Inflammatory macrophage treated with lipopolysaccharide for 1 hour (primary cell): ENCODE measurements at regions not wholly inside any gene's neighbourhood (a gene's known extent, or its start where the extent isn't known, plus 50 kb on each side); places are given as distances from the start of the nearest gene placed in this dataset.
"Not testable (repeated sequence)": the region's sequence is repeated elsewhere in the genome, so short reads cannot be mapped to it uniquely, and the experiment has no call there.

Experiments used
- DNase-seq, 2 donors: peaks; one replicate each; pipeline ENCODE4 v3.0.0-alpha.2; 2020 to 2022

DNA sequence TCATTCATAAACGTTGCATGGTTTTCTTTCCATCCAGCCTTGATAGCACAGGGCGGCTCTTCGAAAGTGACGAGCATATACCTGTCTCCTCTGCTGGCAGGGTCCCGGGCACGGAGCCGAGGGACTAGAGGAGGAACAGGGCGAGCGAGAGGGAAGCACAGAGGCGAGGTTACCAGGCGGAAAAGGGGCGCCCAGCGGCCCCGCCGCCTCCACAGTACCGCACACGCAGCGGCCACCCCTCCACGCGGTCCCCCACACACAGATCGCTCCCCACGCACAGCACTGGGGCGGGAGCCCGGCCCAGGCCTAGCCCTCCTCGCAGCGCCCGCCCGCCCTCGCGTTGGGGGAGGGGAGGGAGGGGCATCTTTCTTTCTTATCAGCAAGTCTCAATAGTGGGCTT, 296.6 kb upstream of the DAB2 start:
- no peak for DNase-seq

DNA sequence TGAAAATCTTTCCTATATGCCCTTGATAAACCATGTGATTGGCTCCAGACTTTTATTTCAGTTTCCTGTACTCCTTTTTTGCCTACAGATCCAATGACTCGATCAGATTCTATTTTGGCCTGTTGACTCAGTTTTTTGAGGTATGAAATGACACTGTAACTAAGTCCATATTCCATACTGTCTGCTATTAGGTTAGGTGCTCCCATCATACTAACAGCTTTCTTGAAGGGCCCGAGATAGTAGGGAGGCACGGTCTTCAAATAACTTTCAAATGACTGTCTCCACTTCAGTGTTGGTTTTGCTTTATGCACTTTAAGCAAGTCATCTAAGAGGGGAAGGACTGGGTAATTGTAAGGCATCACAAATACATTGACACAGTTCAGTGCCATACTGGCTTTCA, 295.4 kb upstream of the DAB2 start:
- no peak for DNase-seq

DNA sequence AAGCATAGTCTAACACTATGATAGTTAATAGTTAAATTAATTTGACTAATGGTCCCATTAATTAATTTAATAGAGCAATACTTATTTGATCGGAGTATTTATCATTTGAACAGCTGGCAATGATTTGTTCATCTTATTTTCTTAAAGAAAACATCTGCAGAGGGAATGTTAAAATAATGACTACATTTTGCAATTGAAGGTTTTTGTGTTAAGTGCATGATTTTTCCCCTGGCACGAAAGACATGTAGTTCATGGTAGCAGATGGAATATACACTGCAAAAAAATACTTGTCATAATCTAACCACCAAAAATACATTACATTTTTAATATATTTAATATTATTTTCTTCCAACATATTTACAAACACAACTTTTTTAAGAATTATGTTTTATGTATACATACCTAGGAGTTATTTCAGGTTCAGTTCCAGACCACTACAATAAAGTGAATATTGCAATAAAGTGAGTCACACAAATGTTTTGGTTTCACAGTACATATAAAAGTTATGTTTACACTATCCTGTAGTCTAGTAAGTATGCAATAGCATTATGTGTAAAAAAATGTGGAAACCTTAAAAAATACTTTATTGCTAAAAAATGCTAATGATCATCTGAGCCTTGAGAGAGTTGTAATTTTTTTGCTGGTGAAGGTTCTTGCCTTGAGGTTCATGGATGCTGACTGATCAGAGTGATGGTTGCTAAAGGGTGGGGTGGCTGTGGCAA, 292.6 kb upstream of the DAB2 start:
- DNase-seq: peak; percentile 8 to 16

- peak; percentile 25 to 48 for DNase-seq
Measured at GRCh38 chr5:39716532-39717028, 291.8 kb upstream of the DAB2 start.

DNA sequence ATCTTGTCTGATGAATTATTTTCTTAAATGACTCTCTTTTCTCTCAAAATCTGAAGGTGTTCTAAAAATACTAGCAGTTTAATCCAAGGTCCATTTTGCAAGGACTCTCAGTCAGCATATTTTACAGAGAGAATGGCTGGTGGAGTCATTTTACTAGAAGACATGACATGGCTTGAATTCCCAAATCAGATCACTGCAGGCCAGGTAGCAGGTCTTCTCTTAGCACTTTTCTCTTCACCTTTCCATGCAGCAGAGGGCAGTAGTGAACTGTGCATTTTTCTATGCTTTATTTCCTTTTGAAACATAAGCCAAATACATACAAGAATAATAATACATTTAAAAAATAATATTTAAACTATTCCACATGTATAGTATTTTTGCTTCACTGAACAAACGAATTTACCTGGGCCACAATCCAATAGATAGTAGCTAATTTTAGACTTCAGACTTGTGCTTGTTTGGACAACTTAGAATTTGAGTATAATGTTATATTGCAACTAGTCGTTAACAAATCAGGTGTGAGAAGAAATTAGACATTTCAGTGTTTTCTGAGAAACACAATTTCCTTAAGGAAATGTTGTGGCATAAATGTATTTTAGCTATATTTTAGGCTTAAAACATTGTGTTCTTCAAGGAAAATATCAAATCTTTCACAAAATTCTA, 289.4 kb upstream of the DAB2 start:
- peak; percentile 35 to 84 for DNase-seq

DNA sequence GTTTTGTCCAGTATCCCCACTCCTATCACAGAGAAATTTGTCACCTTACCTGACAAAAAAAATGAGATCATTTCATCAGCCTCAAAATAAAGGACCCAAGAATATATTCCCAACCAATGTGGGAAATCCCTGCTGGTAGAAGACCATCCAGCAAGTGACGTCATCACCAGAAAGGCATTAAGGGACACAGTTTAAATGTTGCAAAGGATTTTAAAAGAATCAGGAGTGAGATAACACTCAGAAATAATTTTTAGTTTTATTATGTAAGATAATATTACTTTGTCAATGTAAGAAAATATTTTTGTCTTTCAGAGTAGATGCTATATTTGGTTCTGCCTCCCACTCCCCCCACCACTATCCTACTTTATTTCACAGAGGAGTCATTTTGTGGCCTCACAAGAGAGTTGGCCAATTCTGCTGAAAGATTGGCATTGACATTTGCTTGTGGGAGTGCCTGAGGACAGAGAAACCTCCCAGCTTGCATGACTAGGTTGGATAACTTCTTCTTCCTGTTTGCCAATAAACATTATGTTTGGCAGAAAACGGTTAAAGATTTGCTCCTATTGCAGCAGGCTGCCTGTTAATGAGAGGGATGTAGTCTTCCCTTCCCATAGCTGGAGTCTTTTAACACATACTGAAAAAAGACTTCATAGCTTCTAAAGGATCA, 288.6 kb upstream of the DAB2 start:
- peak; percentile 76 to 87 for DNase-seq

DNA sequence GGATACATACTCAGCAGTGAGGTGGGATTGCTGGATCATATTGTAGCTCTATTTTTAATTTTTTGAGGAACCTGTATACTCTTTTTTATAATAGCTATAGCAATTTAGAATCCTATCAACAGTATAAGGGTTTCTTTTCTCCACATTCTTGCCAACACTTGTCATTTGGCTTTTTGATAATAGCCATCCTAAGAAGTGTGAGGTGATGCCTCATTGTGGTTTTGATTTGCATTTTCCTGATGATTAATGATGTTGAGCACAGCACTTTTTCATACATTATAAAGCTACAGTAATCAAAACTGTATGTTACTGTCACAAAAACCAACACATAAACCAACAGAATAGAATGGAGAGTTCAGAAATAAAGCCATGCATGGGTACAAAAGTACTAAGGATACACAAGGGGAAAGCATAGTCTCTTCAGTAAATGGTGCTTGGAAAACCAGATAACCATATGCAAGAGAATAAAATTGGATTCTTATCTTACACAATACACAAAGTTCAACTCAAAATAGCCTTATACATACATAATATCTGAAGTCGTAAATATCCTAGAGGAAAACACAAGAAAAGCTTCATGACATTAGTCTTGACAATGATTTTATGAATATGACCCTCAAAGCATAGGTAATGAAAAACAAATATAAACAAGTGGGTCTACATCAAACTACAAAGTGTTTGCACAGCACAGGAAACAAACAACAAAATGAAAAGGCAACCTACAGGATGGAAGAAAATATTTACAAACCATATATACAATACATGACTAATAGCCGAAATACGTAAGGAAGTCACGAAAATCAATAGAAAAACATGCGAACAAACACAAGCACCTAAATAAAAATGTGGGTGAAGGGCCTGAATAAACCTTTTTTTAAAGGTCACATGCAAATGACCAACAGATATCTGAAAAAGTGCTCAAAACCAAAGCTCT, 287.8 kb upstream of the DAB2 start:
- DNase-seq: no peak

- DNase-seq: no peak
Measured at GRCh38 chr5:39711821-39712220, 287.0 kb upstream of the DAB2 start.

- DNase-seq: no peak
Measured at GRCh38 chr5:39709032-39709431, 284.3 kb upstream of the DAB2 start.

GRCh38 chr5:39702928-39703327, 278.1 kb upstream of the DAB2 start:
- no peak for DNase-seq

DNA sequence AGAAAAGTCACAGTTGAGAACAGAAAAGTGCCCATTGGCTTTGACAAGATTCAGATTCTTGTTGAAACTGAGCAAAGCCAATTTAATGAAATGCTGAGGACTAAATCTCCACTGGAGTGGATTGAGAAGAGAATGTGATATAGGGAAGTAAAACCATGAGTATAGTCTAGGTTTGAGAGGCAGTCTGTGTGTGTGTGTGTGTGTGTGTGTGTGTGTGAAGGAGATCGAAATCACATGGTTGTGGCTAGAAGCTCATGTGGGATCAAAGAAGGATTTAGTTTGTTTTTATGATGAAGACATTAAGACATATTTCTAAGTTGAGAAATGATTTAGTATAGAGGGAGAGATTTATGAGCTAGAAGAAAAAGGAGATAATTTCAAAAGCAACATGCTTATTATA, 275.7 kb upstream of the DAB2 start:
- no peak for DNase-seq

DNA sequence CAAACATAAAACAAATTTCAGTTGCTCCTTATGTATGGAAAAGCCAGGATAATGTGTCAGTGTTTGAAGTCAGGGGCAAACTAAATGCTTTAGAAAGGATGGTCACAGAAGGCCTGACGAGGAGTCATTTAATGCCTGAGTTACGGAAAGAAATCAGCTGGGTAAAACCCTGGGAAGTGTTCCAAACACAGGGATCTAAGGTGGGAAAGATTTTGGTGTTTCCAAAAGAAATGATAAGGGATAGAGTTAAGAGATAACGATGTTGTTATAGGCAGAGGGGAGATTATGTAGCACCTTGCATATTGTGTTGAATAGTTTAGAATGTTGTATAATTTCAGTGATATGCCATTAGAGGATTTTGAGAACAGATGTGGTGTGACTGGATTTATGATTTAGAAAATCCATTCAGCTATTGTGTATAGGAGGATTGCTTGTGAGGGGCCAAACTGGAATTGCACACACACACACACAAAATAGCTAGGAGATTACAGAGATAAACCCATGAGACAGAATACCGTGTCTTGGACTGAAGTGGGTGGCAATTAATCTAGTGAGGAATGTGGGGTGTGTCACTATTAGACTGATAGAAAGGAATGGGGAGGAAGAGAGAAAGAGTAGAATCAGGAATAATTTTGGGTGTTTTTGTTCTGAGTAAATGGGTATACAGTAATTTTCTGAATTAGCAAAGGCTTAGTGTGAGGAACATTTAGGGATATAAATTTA, 274.2 kb upstream of the DAB2 start:
- no peak for DNase-seq

- DNase-seq: no peak
Measured at GRCh38 chr5:39697881-39698280, 273.1 kb upstream of the DAB2 start.

- peak; percentile 15 to 27 for DNase-seq
Measured at GRCh38 chr5:39696672-39697398, 272.1 kb upstream of the DAB2 start.

- no peak for DNase-seq
Measured at GRCh38 chr5:39691993-39692392, 267.2 kb upstream of the DAB2 start.

GRCh38 chr5:39691136-39691535, 266.4 kb upstream of the DAB2 start:
- DNase-seq: no peak

DNA sequence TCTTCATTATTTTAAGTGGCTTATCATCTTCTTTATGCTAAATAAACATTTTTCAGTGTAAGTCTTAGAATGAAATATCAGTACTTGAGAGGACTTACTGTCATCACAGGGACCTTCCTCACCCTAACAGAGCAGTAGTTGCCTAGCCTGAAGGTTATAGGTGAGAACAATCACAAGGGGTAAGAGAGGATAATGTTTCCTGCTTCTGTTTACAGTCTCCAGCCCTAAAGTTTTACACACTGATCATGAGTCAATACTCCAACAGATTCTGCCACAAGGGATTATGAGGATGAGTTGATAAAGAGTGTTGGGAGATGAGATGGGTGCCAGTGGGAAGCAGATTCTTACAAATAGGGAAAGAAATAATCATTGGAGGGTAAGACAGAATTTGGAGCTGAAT, 265.1 kb upstream of the DAB2 start:
- DNase-seq: no peak

GRCh38 chr5:39687924-39688323, 263.1 kb upstream of the DAB2 start:
- DNase-seq: not testable (repeated sequence)

GRCh38 chr5:39680213-39680612, 255.4 kb upstream of the DAB2 start:
- DNase-seq: no peak

DNA sequence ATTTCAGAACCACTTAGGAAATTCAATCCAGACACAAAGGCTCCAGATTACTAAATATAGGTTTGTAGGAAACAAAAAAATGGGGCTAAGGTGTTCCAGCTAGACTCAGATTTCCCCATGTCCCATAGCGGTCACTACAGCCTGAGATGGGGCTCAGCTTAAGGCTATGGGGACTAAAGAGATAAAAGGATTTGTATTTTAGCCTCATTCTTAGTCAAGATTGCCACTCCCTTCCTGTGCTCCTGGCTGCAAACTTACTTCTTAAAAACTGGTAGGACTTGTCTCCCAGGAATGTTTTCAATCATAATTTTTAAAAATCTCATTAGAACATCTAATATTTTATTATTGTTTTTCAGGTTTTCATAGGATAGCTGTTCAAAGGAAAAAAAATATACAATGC, 253.8 kb upstream of the DAB2 start:
- DNase-seq: no peak

DNA sequence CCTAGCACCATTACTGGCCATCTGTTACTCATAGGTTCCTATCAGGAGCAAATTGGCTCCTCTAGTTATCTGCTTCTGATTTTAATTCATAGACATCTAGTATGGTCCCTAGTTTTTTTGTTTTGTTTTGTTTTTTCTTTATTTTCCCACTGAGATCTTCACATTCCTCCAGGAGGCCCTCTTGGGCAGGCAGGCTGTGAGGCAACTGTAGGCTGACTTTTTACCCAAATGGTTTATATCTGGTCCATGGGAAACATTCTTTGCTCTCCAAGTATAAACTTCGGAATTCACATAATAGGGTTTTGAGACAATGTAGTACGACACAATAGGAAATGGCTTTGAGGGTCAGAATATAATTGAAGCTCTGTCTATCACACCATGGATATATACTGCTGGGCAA, 250.9 kb upstream of the DAB2 start:
- no peak for DNase-seq
